Prostate gland (tissue), 2 donors: ENCODE measurements at regions not wholly inside any gene's neighbourhood (a gene's known extent, or its start where the extent isn't known, plus 50 kb on each side); places are given as distances from the start of the nearest gene placed in this dataset.

Experiments
- DNase-seq: peaks from one replicate; pipeline ENCODE4 v3.0.0-alpha.2; 2019; ENCODE audit warnings: low spot score
- H3K27ac ChIP-seq, 2 donors: fragments of 200-600 bp; sonication (generic); 2 replicates each; pipeline ENCODE4 v1.5.1; 2017 to 2019
- H3K27me3 ChIP-seq: fragments of 200-600 bp; sonication (generic); replicated peaks from 2 replicates; pipeline ENCODE4 v1.5.1; 2019; ENCODE audit not compliant: insufficient read depth
- H3K36me3 ChIP-seq, 2 donors: fragments of 200-600 bp; sonication (generic); 1 replicate in 1 of 2; 2 replicates in 1 of 2; pipeline versions ENCODE4 v1.5.1 to v1.8.1; 2017 to 2019
- H3K4me1 ChIP-seq: fragments of 200-600 bp; sonication (generic); replicated peaks from 2 replicates; pipeline ENCODE4 v1.5.1; 2019
- H3K4me3 ChIP-seq, 2 donors: fragments of 200-600 bp; sonication (generic); 2 replicates each; pipeline ENCODE4 v1.5.1; 2017 to 2019
- H3K9me3 ChIP-seq: fragments of 200-600 bp; sonication (generic); 2 replicates; pipeline ENCODE4 v1.5.1; 2017
- CTCF ChIP-seq, 4 experiments: fragments of 200-600 bp in 2 of 4; fragments of 450-650 bp in 2 of 4; sonication (generic) in 2 of 4; IDR thresholded peaks; 1 replicate in 3 of 4; 2 replicates in 1 of 4; pipeline ENCODE4 v1.5.1; 2016 to 2019; ENCODE audit warnings: antibody characterized with exemption in 4 of 4, mild to moderate bottlenecking in 2 of 4, moderate library complexity in 2 of 4
- POLR2A ChIP-seq: fragments of 450-650 bp; IDR thresholded peaks from one replicate; pipeline ENCODE4 v1.6.1; 2016; ENCODE audit warnings: antibody characterized with exemption, mild to moderate bottlenecking
- POLR2AphosphoS5 ChIP-seq: sonication (generic); formaldehyde crosslinking; IDR thresholded peaks from one replicate; pipeline ENCODE4 v1.6.1; 2017; ENCODE audit warnings: antibody characterized with exemption
- WGBS: methylation state at CpG from one replicate; pipeline ENCODE4 v1.1.5; 2018; 5-methylcytosine and 5-hydroxymethylcytosine counted together
- intact Hi-C: fragments of 100-400 bp; cut with DNase I; formaldehyde crosslinking; loops from one replicate; pipeline ENCODE4 v1.14.2; 2022

DNA sequence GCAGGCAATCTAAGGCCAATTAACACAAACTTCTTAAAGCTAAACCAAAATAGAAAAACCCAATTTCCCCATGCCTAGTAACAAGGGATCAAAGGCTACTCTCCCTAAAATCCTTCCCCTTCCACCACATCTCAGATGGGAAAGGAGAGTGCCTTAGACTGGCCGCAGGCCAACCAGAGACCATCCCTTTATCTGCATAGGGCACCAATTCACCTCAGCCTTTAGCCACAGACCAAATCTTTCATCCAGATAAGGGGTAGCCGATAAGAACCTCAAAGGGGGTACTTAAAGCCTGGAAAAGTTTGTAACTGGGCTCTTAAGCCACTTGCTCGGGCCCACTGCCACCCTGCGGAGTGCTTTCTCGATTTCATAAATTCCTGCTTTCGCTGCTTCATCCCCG, 68.3 kb downstream of the TEX13C start:
- no peak for DNase-seq
- H3K36me3 ChIP-seq = no peaks in the 10 kb centered on the region
- WGBS = 82% methylated on average over 7 of the region's 7 CpGs
- H3K9me3 ChIP-seq = no peaks in the 10 kb centered on the region
- intact Hi-C loops = no loop called here
- H3K27me3 ChIP-seq = no peaks in the 10 kb centered on the region
- H3K4me1 ChIP-seq = no peaks in the 10 kb centered on the region
- no peak overlapping the region for H3K4me3 ChIP-seq
- no peak overlapping the region for H3K27ac ChIP-seq
- TF ChIP-seq POLR2A (no peak), CTCF (IDR thresholded peaks at IDR 0.05) (no peak), POLR2AphosphoS5 (no peak)

GRCh38 chrX:125394449-125394848, 74.8 kb downstream of the TEX13C start:
- H3K27ac ChIP-seq = no peak overlapping the region
- intact Hi-C loops = no loop called here
- H3K36me3 ChIP-seq = no peaks in the 10 kb centered on the region
- no peak for DNase-seq
- 53% methylated on average over 2 of the region's 4 CpGs for WGBS
- no peak overlapping the region for H3K4me3 ChIP-seq
- no peaks in the 10 kb centered on the region for H3K4me1 ChIP-seq
- H3K9me3 ChIP-seq = no peaks in the 10 kb centered on the region
- TF ChIP-seq POLR2A (no peak), CTCF (IDR thresholded peaks at IDR 0.05) (no peak), POLR2AphosphoS5 (no peak)
- H3K27me3 ChIP-seq = no peaks in the 10 kb centered on the region

DNA sequence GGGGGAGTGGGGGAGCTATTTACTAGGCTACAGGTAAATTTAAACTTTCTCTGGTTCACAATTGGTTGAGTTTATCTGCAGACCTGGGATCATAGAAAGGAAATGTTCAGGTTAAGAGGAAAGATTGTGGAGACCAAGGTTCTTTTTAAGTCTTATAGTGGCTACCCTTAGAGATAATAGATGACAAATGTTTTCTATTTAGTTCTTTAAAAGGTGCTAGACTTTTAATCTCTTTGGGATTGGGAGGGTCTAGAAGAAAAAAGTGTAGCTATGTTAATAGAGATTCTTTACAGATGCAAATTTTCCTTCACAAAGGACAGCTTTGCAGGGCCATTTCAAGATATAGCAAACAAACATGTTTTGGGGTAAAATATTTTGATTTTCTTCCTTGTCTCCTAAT, 76.0 kb downstream of the TEX13C start:
- H3K27me3 ChIP-seq = no peaks in the 10 kb centered on the region
- no peak overlapping the region for H3K27ac ChIP-seq
- TF ChIP-seq POLR2AphosphoS5 = no peak
- no peak for TF ChIP-seq POLR2A
- DNase-seq = no peak
- H3K4me3 ChIP-seq = no peak overlapping the region
- no peaks in the 10 kb centered on the region for H3K9me3 ChIP-seq
- H3K4me1 ChIP-seq = no peaks in the 10 kb centered on the region
- intact Hi-C loops = no loop called here
- no peaks in the 10 kb centered on the region for H3K36me3 ChIP-seq

GRCh38 chrX:125398959-125399440, 79.3 kb downstream of the TEX13C start:
- Histone ChIP-seq H3K4me1 (no peaks in the 10 kb centered on the region), H3K27ac (no peak overlapping the region), H3K27me3 (no peaks in the 10 kb centered on the region), H3K9me3 (no peaks in the 10 kb centered on the region), H3K36me3 (no peaks in the 10 kb centered on the region), H3K4me3 (no peak overlapping the region)
- TF ChIP-seq POLR2A (no peak), CTCF (IDR thresholded peaks at IDR 0.05) (no peak), POLR2AphosphoS5 (no peak)
- WGBS = 92% methylated on average over 1 of the region's 1 CpG
- DNase-seq = no peak
- intact Hi-C loops = no loop called here

DNA sequence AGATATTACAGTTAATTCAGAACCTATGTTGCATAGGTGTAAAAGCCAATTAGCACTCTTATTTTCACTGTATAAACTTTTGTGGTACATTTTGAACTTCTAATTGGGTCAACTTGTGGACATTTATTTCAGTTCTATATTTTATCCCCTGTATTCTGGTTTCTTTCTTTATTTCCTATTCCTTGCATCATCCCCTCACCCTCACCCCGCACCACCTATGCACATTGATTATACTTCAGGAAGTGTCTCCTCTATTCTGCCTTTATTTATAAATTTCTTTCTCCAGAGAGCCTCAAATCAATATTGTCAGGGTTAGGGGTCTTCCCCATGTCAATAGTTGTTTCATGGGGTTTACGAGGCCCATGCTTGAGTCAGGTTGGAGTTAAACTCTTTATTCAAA, 83.1 kb downstream of the TEX13C start:
- Histone ChIP-seq H3K9me3 (no peaks in the 10 kb centered on the region), H3K27me3 (no peaks in the 10 kb centered on the region), H3K4me3 (no peak overlapping the region), H3K27ac (no peak overlapping the region), H3K4me1 (no peaks in the 10 kb centered on the region), H3K36me3 (no peaks in the 10 kb centered on the region)
- DNase-seq = no peak
- no peak for TF ChIP-seq POLR2AphosphoS5
- no peak for TF ChIP-seq POLR2A
- no peak for TF ChIP-seq CTCF (IDR thresholded peaks at IDR 0.05)
- intact Hi-C loops = no loop called here
- 81% methylated on average over 2 of the region's 2 CpGs for WGBS
